ENCODE measurements at regions not wholly inside any gene's neighbourhood (a gene's known extent, or its start where the extent isn't known, plus 50 kb on each side); places are given as distances from the start of the nearest gene placed in this dataset.

DNA sequence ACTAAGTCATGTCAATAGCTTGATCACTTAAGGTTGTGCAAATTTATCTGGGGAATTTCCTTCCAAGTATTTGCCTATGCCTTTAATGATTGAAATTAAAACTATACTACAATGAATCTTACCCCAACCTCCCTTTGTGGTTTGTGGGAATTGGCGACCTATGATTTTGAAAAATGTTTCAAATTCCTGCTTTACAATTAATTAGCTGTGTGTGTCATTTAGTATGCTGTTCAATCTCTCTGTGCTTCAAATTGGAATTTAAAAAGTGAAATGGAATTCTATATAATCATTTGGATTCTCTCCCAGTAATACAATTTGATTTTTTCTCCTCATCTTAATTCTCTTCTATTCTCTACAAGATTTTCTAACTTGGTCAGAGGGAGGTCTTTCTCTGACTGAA lies 2319.5 kb downstream of the ARAP2 start:
- intact Hi-C loops (cut with micrococcal nuclease; ENCODE audit: unreplicated experiment): no loop called here
- CTCF ChIA-PET: no interaction called here
- Histone ChIP-seq H3K27me3 (replicated peaks; ENCODE audit: insufficient read depth, low read depth, low read length, poor library complexity) (no peaks in the 10 kb centered on the region), H3K4me3 (ENCODE audit: low read depth, low read length, poor library complexity, severe bottlenecking) (no peak overlapping the region), H3K4me1 (ENCODE audit: insufficient read depth, low read length, poor library complexity, severe bottlenecking) (no peaks in the 10 kb centered on the region), H3K9me3 (ENCODE audit: low read depth, low read length, poor library complexity, severe bottlenecking) (peaks cover 6% of the 10 kb centered on the region), H3K27ac (ENCODE audit: low read depth, low read length, poor library complexity, severe bottlenecking) (no peak overlapping the region), H3K36me3 (ENCODE audit: insufficient read depth, low read length, poor library complexity, severe bottlenecking) (no peaks in the 10 kb centered on the region)
- POLR2A ChIA-PET (ENCODE audit: low non-redundant PET): no interaction called here
- no peak for DNase-seq (ENCODE audit: low spot score)
- BruUV-seq (replicated peaks): no TSS peak
- no peak for TF ChIP-seq EZH2 (IDR thresholded peaks at IDR 0.05; ENCODE audit: borderline replicate concordance, low read depth, low read length, poor library complexity, severe bottlenecking)
- TF ChIP-seq, protein P1, sequence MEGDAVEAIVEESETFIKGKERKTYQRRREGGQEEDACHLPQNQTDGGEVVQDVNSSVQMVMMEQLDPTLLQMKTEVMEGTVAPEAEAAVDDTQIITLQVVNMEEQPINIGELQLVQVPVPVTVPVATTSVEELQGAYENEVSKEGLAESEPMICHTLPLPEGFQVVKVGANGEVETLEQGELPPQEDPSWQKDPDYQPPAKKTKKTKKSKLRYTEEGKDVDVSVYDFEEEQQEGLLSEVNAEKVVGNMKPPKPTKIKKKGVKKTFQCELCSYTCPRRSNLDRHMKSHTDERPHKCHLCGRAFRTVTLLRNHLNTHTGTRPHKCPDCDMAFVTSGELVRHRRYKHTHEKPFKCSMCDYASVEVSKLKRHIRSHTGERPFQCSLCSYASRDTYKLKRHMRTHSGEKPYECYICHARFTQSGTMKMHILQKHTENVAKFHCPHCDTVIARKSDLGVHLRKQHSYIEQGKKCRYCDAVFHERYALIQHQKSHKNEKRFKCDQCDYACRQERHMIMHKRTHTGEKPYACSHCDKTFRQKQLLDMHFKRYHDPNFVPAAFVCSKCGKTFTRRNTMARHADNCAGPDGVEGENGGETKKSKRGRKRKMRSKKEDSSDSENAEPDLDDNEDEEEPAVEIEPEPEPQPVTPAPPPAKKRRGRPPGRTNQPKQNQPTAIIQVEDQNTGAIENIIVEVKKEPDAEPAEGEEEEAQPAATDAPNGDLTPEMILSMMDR (conservative IDR thresholded peaks at IDR 0.05; ENCODE audit: low read depth, low read length): no peak

DNA sequence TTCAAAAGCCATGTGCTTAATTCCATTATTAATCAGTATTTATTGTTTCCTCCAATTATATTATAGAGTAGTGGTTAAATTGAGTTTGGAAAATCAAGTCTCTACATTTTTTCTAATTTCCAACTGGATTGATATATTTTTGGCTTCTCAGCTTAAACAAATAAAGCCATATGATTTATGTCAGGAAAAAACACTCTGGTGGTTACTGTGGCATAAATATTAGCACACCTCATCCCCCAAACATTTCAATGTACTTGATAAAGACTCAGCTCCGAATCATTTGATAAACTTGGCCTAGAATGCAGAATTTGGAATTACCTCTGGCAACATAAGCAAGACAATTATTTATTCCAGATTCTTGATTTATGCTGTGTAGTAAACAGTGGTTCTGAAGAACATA lies 2313.8 kb downstream of the ARAP2 start:
- peaks cover 10% of the 10 kb centered on the region for H3K9me3 ChIP-seq (ENCODE audit: low read depth, low read length, poor library complexity, severe bottlenecking)
- no peak for DNase-seq (ENCODE audit: low spot score)
- POLR2A ChIA-PET (ENCODE audit: low non-redundant PET): no interaction called here

DNA sequence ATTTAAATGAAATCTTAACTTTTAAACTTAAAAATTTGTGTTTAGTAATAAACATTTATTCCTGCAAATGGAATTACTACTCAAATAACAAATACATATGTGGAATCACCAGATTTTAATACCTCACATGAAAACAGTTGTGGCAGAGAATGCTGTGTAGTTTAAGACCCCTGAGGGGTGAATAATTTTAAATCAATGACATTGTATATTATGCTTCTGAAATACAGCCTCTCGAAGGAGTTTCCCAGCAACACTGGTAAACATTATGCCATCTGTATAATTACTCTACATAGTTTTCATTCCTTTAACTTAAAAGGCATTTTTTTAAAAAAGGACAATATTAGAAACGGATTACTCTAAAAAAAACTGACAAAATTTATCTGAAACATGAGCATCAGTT lies 2313.3 kb downstream of the ARAP2 start:
- H3K4me1 ChIP-seq (ENCODE audit: insufficient read depth, low read length, poor library complexity, severe bottlenecking): no peaks in the 10 kb centered on the region
- CTCF ChIA-PET: no interaction called here
- H3K27me3 ChIP-seq (replicated peaks; ENCODE audit: insufficient read depth, low read depth, low read length, poor library complexity): no peaks in the 10 kb centered on the region
- DNase-seq (ENCODE audit: low spot score): no peak
- intact Hi-C loops (cut with micrococcal nuclease; ENCODE audit: unreplicated experiment): no loop called here
- POLR2A ChIA-PET (ENCODE audit: low non-redundant PET): no interaction called here
- peaks cover 10% of the 10 kb centered on the region for H3K9me3 ChIP-seq (ENCODE audit: low read depth, low read length, poor library complexity, severe bottlenecking)
- H3K4me3 ChIP-seq (ENCODE audit: low read depth, low read length, poor library complexity, severe bottlenecking): no peak overlapping the region
- H3K27ac ChIP-seq (ENCODE audit: low read depth, low read length, poor library complexity, severe bottlenecking): no peak overlapping the region
- no peaks in the 10 kb centered on the region for H3K36me3 ChIP-seq (ENCODE audit: insufficient read depth, low read length, poor library complexity, severe bottlenecking)
- no peak for TF ChIP-seq EZH2 (IDR thresholded peaks at IDR 0.05; ENCODE audit: borderline replicate concordance, low read depth, low read length, poor library complexity, severe bottlenecking)
- TF ChIP-seq, protein P1 (conservative IDR thresholded peaks at IDR 0.05; ENCODE audit: low read depth, low read length): no peak
- no TSS peak for BruUV-seq (replicated peaks)

More for the DNA sequence above, 2313.8 kb downstream of the ARAP2 start:
- Histone ChIP-seq H3K27me3 (replicated peaks; ENCODE audit: insufficient read depth, low read depth, low read length, poor library complexity) (no peaks in the 10 kb centered on the region), H3K27ac (ENCODE audit: low read depth, low read length, poor library complexity, severe bottlenecking) (no peak overlapping the region), H3K4me3 (ENCODE audit: low read depth, low read length, poor library complexity, severe bottlenecking) (no peak overlapping the region), H3K36me3 (ENCODE audit: insufficient read depth, low read length, poor library complexity, severe bottlenecking) (no peaks in the 10 kb centered on the region), H3K4me1 (ENCODE audit: insufficient read depth, low read length, poor library complexity, severe bottlenecking) (no peaks in the 10 kb centered on the region)
- CTCF ChIA-PET: no interaction called here
- TF ChIP-seq, protein P1 (conservative IDR thresholded peaks at IDR 0.05; ENCODE audit: low read depth, low read length): no peak
- no peak for TF ChIP-seq EZH2 (IDR thresholded peaks at IDR 0.05; ENCODE audit: borderline replicate concordance, low read depth, low read length, poor library complexity, severe bottlenecking)
- no TSS peak for BruUV-seq (replicated peaks)
- intact Hi-C loops (cut with micrococcal nuclease; ENCODE audit: unreplicated experiment): no loop called here
